ENCODE measurements at regions not wholly inside any gene's neighbourhood (a gene's known extent, or its start where the extent isn't known, plus 50 kb on each side); places are given as distances from the start of the nearest gene placed in this dataset.

GRCh38 chr2:145316496-145316895 lies 796.6 kb upstream of the ZEB2 start:
- no peak for DNase-seq

DNA sequence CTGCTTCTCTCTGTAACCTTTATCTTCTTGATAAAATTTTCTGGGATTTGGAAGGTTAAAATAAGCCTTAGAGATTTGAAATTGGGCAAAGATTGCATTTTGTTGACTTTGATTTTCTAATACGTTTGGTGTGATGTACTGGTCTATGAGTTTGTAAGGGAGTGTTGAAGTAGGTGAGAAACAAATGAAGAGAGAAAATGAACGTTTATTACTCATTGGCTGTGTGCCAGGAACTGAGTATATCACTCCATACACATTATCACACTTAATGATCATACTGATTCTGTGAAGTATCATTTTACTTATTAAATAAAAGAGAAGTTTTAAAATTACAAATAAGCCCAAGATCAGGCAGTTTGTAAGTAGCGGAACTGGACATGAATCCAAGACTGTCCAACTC lies 795.1 kb upstream of the ZEB2 start:
- no peak for DNase-seq

DNA sequence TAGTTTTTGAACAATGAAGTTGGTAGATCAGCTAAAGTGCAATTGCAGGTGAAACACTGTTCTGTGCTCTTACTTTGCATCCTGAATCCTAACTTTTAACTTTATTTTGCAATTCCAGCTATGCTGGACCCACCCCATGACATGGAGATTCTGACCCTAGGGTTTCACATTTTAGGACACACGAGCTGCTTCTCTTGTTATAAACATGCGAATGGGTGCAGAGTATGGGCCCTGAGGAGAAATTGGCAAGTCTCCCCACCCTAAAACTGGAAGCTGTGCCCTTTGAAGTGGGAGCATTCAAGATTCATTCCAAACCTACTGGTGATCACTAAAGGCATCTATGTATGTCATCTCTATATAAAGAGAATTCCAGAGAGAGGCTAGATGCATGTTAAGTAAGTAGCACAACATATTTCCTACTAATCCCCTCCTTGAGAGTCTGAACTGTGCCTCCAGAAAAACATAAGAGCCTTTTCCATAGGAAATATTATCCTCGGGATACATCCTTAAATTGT lies 794.3 kb upstream of the ZEB2 start:
- DNase-seq = no peak

- no peak for DNase-seq
These were observed 786.0 kb upstream of the ZEB2 start for GRCh38 chr2:145305889-145306288.

DNA sequence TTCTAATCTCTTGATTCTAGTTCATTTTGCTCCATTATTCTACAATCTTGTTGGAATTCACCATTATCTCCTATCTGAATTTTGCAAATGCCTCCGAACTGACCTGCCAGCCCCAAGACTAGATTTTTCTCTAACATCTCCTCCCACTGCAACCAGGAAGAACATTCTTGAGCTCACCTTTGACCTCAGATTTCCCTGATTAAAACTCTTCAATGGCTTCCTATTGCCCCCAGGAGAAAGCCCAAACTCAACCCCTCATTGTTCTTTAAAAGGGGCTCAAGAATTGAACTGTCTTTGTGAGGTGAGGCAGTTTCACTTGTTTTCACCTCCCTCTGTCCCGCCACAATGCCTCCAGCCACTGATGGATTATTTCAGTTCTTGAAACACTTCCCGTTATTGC lies 784.6 kb upstream of the ZEB2 start:
- DNase-seq = no peak

GRCh38 chr2:145303536-145303935 lies 783.6 kb upstream of the ZEB2 start:
- DNase-seq = no peak

GRCh38 chr2:145302886-145303285 lies 783.0 kb upstream of the ZEB2 start:
- DNase-seq = no peak

DNA sequence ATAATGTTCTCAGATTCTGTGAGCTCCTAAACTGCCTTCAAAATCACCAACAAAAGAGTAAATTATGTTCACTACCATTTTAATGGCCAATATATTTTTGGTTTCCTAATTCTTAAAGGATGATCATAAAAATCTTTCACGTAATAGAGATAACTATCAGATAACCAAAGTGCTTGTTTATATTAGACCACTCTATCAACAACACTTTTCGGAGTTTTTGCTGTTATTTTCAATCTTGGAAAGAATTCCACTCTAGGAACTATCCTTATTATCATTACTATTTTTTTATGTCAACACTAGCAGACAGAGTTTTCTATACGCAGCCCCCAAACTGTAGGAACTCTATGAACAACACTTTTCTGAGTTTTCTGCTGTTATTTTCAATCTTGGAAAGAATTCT lies 782.5 kb upstream of the ZEB2 start:
- DNase-seq = no peak

DNA sequence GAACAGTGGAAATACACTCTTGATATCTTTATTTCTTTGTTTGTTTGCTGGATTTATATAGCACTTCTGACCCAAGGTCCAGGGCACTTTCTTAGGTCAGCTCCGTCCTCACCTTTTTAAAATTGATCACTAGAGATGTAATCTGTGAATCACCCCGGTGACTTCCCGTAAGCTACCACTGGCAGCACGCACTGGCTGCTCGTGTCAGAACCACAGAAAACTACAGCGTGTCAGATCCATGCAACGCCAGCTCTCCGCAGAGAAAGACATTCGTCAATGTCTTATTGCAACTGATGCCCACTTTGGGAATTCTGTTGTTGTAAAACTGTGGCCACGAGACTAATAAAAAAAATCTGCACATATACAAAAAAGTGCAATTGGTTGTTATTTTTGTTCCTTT lies 779.4 kb upstream of the ZEB2 start:
- no peak for DNase-seq

- DNase-seq = no peak
These were observed 772.2 kb upstream of the ZEB2 start for GRCh38 chr2:145292166-145292565.

DNA sequence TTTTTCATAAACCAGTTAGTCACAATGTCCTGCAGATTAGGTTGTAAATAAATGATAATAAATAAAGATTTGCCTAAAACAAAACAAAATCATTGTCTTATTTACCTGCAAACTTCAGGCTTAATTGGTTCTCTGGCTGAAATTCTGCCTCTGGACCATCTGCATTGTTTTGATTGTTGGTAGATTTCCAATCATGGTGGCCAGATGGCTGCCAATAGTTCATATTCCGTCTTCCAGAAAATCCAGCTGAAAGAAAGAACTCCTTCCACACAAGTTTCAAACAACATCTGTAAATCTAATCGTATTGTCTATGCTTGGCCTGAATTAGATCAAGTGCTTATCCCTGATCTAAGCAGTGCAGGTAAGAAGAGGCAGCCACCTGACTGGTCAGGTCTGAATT lies 771.1 kb upstream of the ZEB2 start:
- no peak for DNase-seq

DNA sequence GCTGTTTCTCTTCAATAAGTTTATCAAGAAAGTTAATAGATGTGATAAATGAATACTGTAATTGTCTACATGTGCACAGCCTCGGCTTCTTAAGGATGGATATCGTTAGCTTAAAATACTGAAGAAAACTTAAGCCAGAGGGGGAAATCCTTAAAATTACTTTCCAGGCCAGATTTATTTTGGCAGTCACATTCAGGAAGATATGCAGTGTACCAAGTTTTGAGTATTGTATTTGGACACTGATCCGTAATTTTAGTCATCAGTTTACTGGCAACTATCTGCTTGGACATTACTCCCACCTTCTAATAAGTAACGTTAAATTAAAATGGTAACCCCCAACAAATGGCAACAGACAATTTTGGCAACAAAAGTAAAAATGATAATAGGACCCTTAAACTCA lies 770.0 kb upstream of the ZEB2 start:
- no peak for DNase-seq

GRCh38 chr2:145288650-145289496 lies 769.0 kb upstream of the ZEB2 start:
- no peak for DNase-seq

DNA sequence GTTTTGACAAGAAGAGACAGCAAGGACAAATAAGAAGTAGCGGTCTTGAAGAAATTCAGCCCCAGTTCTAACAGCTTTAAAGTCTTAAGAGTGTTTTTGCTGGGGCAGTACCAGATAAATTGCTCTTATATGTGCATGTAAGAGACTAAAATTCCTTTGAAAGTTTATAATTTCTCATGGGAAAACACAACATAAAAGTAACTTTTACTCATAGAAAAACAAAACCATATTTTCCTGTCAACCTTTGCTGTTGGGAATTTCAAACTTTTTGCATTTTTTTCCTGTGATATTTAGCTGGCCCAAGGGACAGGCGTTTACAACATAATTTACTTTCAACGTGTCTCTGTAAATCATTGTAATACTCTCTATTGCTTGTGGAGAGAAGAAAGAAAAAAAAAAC lies 767.8 kb upstream of the ZEB2 start:
- no peak for DNase-seq

DNA sequence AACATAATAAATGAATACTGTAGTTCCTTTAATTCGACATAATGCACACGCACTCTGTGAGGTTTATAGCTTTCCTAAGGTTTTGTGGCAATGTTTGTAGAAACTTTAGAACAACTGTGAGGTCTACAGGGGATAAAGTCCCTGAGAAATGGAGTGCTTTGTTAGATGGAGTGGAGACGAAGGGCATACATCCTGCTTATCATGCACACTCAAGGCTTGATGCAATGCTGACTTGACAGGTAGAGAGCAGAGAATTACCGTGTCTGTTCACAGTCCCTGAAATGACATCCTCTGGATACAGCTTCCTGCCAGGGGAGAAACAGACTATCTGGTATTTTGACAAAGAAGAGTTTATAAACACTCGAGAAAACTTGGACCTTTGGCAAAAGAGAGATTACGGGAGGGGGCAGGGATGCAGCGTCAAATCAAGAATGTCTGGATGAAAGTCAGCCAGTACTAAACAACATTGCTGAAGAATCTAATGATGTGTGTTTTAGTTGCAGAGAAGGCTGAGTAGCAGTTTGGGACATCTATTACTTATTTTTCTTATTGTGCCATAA lies 766.9 kb upstream of the ZEB2 start:
- no peak for DNase-seq

DNA sequence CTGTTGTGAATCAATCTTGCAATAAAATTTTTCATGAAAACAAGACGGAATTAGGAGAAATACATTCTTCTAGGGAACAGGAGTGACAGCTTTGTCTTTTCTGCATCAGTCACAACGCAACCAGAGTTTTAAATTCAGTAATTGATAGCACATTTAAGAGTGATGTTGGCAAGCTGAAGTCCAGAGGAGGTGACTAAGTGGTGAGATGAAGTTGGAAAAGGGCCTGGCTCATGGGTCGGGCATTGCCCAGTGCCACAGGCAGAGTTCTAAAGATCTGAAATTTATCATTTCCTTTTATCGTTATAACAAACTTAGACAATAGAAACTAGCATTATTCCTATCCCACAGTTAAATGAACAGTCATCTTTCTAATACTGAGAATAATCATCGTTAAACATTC lies 764.6 kb upstream of the ZEB2 start:
- no peak for DNase-seq

DNA sequence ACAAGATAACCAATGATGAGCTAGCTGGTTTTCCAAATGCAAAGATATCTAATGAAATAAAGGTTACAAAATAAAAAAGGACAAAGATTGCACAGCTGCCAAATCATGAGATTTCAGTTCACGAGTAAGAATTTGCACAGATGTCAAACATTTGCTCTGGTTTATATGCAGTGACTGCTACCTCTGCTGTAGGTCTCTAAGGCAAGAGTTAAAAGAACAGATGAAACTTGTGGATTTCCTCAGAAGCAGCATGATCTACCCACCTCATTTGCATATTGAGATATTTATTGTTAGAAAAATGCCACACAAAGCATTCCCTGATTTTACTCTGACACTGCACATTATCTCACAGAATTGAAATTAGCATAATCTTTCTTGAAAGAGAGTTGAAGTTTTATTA lies 763.2 kb upstream of the ZEB2 start:
- DNase-seq = no peak

DNA sequence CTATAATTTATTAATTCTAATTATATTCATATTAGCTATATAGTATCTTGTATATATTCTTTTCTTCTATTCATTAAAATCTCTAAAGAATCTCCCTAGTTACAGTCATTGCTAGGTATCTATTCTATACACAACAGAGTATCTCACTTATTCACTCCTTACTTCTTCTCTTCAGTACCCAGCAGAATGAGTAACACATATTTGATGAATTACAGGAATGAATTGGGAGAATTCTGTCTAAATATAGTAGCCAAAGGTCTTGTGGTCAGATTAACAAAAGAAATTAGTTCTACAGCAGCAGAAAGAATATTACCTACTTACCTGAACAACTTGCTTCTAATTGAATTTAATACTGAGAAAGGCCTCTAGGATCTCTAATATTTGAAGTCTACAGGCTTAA lies 758.0 kb upstream of the ZEB2 start:
- no peak for DNase-seq

DNA sequence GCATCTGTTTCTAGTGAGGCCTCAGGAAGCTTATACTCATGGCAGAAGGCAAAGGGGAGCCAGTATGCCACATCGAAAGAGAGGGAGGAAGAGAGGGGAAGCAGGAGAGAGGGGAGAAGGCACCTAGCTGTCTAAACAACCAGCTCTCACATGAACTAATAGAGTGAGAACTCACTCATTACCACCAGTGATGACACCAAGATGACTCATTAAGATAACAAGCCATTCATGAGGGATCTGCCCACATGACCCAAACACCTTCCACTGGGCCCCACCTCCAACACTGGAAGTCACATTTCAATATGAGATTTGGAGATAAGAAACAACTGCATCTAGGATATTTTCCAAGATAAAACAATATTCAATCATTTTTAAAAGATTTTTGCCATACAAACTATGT lies 753.9 kb upstream of the ZEB2 start:
- DNase-seq = no peak

- DNase-seq = no peak
These were observed 749.0 kb upstream of the ZEB2 start for GRCh38 chr2:145268931-145269330.

GRCh38 chr2:145267451-145267850 lies 747.5 kb upstream of the ZEB2 start:
- no peak for DNase-seq

- DNase-seq = no peak
These were observed 745.3 kb upstream of the ZEB2 start for GRCh38 chr2:145265244-145265643.

- no peak for DNase-seq
These were observed 740.8 kb upstream of the ZEB2 start for GRCh38 chr2:145260674-145261073.

DNA sequence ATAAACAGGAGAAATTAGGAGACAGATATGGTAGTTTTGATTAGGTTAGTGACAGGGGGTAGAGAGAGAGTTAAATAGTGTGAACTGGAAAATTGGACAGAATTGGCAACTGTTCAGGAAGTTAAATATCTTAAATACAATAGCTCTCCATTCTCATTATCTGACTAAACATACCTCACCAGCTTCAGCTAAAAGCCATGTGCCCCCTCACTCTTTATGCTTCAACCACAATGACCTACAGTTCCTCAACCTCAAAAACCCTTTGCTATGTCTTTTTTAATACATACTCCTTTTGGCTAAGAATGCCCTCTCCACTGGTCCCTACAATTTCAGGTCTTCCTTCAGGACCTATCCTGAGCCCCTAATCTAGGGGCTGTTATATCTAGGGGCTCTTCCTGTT lies 740.2 kb upstream of the ZEB2 start:
- no peak for DNase-seq
